ENCODE measurements at regions not wholly inside any gene's neighbourhood (a gene's known extent, or its start where the extent isn't known, plus 50 kb on each side); places are given as distances from the start of the nearest gene placed in this dataset.

DNA sequence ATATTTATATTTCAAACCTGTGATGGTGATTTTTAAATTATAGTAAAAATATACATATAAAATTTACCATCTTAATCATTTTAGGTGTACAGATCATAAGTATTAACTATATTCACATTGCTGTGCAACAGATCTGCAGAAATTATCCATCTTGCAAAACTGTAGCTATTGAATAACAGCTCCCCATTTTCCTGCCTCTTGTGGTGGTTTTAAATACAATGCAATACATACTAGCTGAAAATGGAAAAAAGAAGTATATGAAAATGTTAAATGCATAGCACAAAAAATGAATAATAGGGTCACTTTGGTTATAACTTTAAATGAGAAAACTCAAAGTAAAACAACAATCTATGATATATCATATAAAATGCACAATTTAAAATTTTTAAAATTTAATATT lies 130.9 kb upstream of the VPREB1 start (continued):
- no peak for TF ChIP-seq CHD7 (IDR thresholded peaks at IDR 0.05; ENCODE audit: insufficient replicate concordance, low read length)
- TF ChIP-seq CTBP2 (IDR thresholded peaks at IDR 0.05; ENCODE audit: borderline replicate concordance, insufficient read depth, insufficient read length, low read length): no peak
- no peak for TF ChIP-seq RXRA (IDR thresholded peaks at IDR 0.05; ENCODE audit: insufficient read depth, low read depth, low read length)
- no peak for TF ChIP-seq SIX5 (IDR thresholded peaks at IDR 0.05; ENCODE audit: low read depth, low read length)
- TF ChIP-seq RNF2 (IDR thresholded peaks at IDR 0.05; ENCODE audit: borderline replicate concordance, low read depth, low read length, missing control alignments, poor library complexity, severe bottlenecking): no peak
- no peak for TF ChIP-seq BCL11A (IDR thresholded peaks at IDR 0.05; ENCODE audit: low read depth in 2 of 2, low read length in 2 of 2)
- TF ChIP-seq RBBP5 (IDR thresholded peaks at IDR 0.05; ENCODE audit: borderline replicate concordance, low read depth, low read length): no peak
- TF ChIP-seq SRF (IDR thresholded peaks at IDR 0.05; ENCODE audit: low read depth, low read length): no peak
- TF ChIP-seq POLR2AphosphoS5 (IDR thresholded peaks at IDR 0.05; ENCODE audit: low read depth, low read length): no peak
